H9 (cell line): ENCODE measurements at regions not wholly inside any gene's neighbourhood (a gene's known extent, or its start where the extent isn't known, plus 50 kb on each side); places are given as distances from the start of the nearest gene placed in this dataset.

Source experiments
- DNase-seq: peaks from one replicate; pipeline ENCODE4 v3.0.0-alpha.2; 2017
- H2AFZ ChIP-seq: one replicate; pipeline ENCODE4 v1.6.1; 2013; ENCODE audit warnings: mild to moderate bottlenecking, low read length, control low read depth, moderate library complexity
- H2AK5ac ChIP-seq: 2 replicates; pipeline ENCODE4 v1.6.1; 2013; ENCODE audit warnings: low read length, control low read depth, mixed read lengths; ENCODE audit not compliant: insufficient read length
- H2BK120ac ChIP-seq: one replicate; pipeline ENCODE4 v1.6.1; 2013; ENCODE audit warnings: low read depth, mild to moderate bottlenecking, low read length, control low read depth, inconsistent platforms; ENCODE audit not compliant: poor library complexity, severe bottlenecking
- H2BK12ac ChIP-seq: 2 replicates; pipeline ENCODE4 v1.6.1; 2013; ENCODE audit warnings: low read length, control low read depth, mixed read lengths, low read depth; ENCODE audit not compliant: insufficient read length
- H2BK15ac ChIP-seq: 2 replicates; pipeline ENCODE4 v1.6.1; 2013; ENCODE audit warnings: low read depth, low read length, control low read depth
- H2BK20ac ChIP-seq: one replicate; pipeline ENCODE4 v1.6.1; 2013; ENCODE audit warnings: low read depth, mild to moderate bottlenecking, low read length, control low read depth, inconsistent platforms; ENCODE audit not compliant: poor library complexity, severe bottlenecking
- H2BK5ac ChIP-seq: 2 replicates; pipeline ENCODE4 v1.6.1; 2013; ENCODE audit warnings: low read length, control low read depth, mixed read lengths; ENCODE audit not compliant: insufficient read length
- H3K14ac ChIP-seq: 2 replicates; pipeline ENCODE4 v1.6.1; 2013; ENCODE audit warnings: low read length, control low read depth; ENCODE audit not compliant: insufficient read depth
- H3K18ac ChIP-seq: 2 replicates; pipeline ENCODE4 v1.6.1; 2013; ENCODE audit warnings: low read depth, mild to moderate bottlenecking, mixed read lengths, low read length, control low read depth; ENCODE audit not compliant: insufficient read length
- H3K23ac ChIP-seq: 2 replicates; pipeline ENCODE4 v1.6.1; 2013; ENCODE audit warnings: low read length, control low read depth, mixed read lengths, low read depth; ENCODE audit not compliant: insufficient read length
- H3K23me2 ChIP-seq: 2 replicates; pipeline ENCODE4 v1.6.1; 2013; ENCODE audit warnings: low read depth, mild to moderate bottlenecking, mixed read lengths, low read length, control low read depth; ENCODE audit not compliant: insufficient read length, poor library complexity, severe bottlenecking
- H3K27ac ChIP-seq: 2 replicates; pipeline ENCODE4 v1.5.1; 2013; ENCODE audit warnings: low read length, control low read depth, mixed read lengths, low read depth; ENCODE audit not compliant: insufficient read length
- H3K27me3 ChIP-seq: 2 replicates; pipeline ENCODE4 v1.6.1; 2013; ENCODE audit warnings: low read length, control low read depth, inconsistent platforms; ENCODE audit not compliant: insufficient read depth
- H3K4ac ChIP-seq: 2 replicates; pipeline ENCODE4 v1.6.1; 2013; ENCODE audit warnings: low read depth, mild to moderate bottlenecking, control low read depth, inconsistent platforms, low read length, moderate library complexity
- H3K4me1 ChIP-seq: 2 replicates; pipeline ENCODE4 v1.6.1; 2013; ENCODE audit warnings: low read length, control low read depth, inconsistent platforms; ENCODE audit not compliant: insufficient read depth
- H3K4me2 ChIP-seq: 2 replicates; pipeline ENCODE4 v1.6.1; 2013; ENCODE audit warnings: low read length, control low read depth, mixed read lengths; ENCODE audit not compliant: insufficient read length, insufficient read depth
- H3K56ac ChIP-seq: 2 replicates; pipeline ENCODE4 v1.6.1; 2013; ENCODE audit warnings: low read depth, mild to moderate bottlenecking, mixed read lengths, low read length, control low read depth; ENCODE audit not compliant: insufficient read length
- H3K79me1 ChIP-seq: 2 replicates; pipeline ENCODE4 v1.6.1; 2013; ENCODE audit warnings: low read depth, mild to moderate bottlenecking, moderate library complexity, low read length, control low read depth, inconsistent platforms; ENCODE audit not compliant: insufficient read depth, poor library complexity, severe bottlenecking
- H3K79me2 ChIP-seq: 2 replicates; pipeline ENCODE4 v1.6.1; 2013; ENCODE audit warnings: low read length, control low read depth, inconsistent platforms; ENCODE audit not compliant: insufficient read depth
- H3K9ac ChIP-seq: 2 replicates; pipeline ENCODE4 v1.6.1; 2013; ENCODE audit warnings: low read length, control low read depth, mixed read lengths; ENCODE audit not compliant: insufficient read length; ENCODE audit errors: extremely low read depth
- H3K9me3 ChIP-seq: one replicate; pipeline ENCODE4 v1.6.1; 2013; ENCODE audit warnings: low read depth, low read length, inconsistent platforms; ENCODE audit not compliant: control insufficient read depth
- H3T11ph ChIP-seq: one replicate; pipeline ENCODE4 v1.6.1; 2013; ENCODE audit warnings: mild to moderate bottlenecking, low read length, control low read depth, inconsistent platforms
- H4K20me1 ChIP-seq: one replicate; pipeline ENCODE4 v1.6.1; 2013; ENCODE audit not compliant: control insufficient read depth, insufficient read length, insufficient read depth
- H4K5ac ChIP-seq: 2 replicates; pipeline ENCODE4 v1.6.1; 2013; ENCODE audit warnings: low read depth, mild to moderate bottlenecking, mixed read lengths, low read length, control low read depth; ENCODE audit not compliant: insufficient read length
- H4K8ac ChIP-seq: replicated peaks from 2 replicates; pipeline ENCODE4 v1.6.1; 2013; ENCODE audit warnings: low read length, control low read depth, mixed read lengths, low read depth; ENCODE audit not compliant: insufficient read length
- H4K91ac ChIP-seq: 2 replicates; pipeline ENCODE4 v1.6.1; 2013; ENCODE audit warnings: low read depth, mild to moderate bottlenecking, moderate library complexity, mixed read lengths, low read length, control low read depth; ENCODE audit not compliant: insufficient read length
- H3K27ac Mint-ChIP-seq, 3 experiments: 2 replicates in 2 of 3; 3 replicates in 1 of 3; pipeline ENCODE4 v1.8.0; 2020 to 2021; ENCODE audit warnings: mixed read lengths in 3 of 3, mild to moderate bottlenecking in 1 of 3, moderate library complexity in 1 of 3
- H3K27me3 Mint-ChIP-seq: 2 replicates; pipeline ENCODE4 v1.8.0; 2021; ENCODE audit warnings: low read depth, mild to moderate bottlenecking, moderate library complexity, mixed read lengths
- H3K36me3 Mint-ChIP-seq, 3 experiments: 2 replicates in 2 of 3; 3 replicates in 1 of 3; pipeline ENCODE4 v1.8.0; 2020 to 2021; ENCODE audit warnings: low read depth in 3 of 3, mixed read lengths in 3 of 3; ENCODE audit not compliant: insufficient read depth in 1 of 3
- H3K4me1 Mint-ChIP-seq, 2 experiments: 2 replicates each; pipeline ENCODE4 v1.8.0; 2020; ENCODE audit warnings: mixed read lengths in 2 of 2
- H3K4me3 Mint-ChIP-seq, 2 experiments: 2 replicates in 1 of 2; 3 replicates in 1 of 2; pipeline ENCODE4 v1.8.0; 2020 to 2021; ENCODE audit warnings: mild to moderate bottlenecking in 2 of 2, mixed read lengths in 2 of 2, moderate library complexity in 1 of 2
- H3K9me3 Mint-ChIP-seq, 2 experiments: 2 replicates in 1 of 2; 3 replicates in 1 of 2; pipeline ENCODE4 v1.8.0; 2020; ENCODE audit warnings: mild to moderate bottlenecking in 2 of 2, mixed read lengths in 2 of 2, moderate library complexity in 1 of 2
- CTCF ChIP-seq: fragments of 200-600 bp; sonication (generic); conservative IDR thresholded peaks from 3 replicates; pipeline ENCODE4 v1.8.0; 2021; ENCODE audit warnings: antibody characterized with exemption, mild to moderate bottlenecking
- WGBS: extraction: QIAGEN DNeasy Blood & Tissue Kit; methylation state at CpG from one replicate; pipeline ENCODE4 v1.1.7; 2013; ENCODE audit warnings: missing lambda C conversion rate, low lambda C conversion rate, mixed read lengths; ENCODE audit not compliant: insufficient read length; ENCODE audit errors: extremely low coverage; 5-methylcytosine and 5-hydroxymethylcytosine counted together

- Histone ChIP-seq H3K27me3 (no peaks in the 10 kb centered on the region), H2AFZ (no peak overlapping the region), H3K9ac (no peak overlapping the region), H3T11ph (no peak overlapping the region), H3K56ac (no peak overlapping the region), H4K20me1 (no peaks in the 10 kb centered on the region), H3K4me2 (peak overlapping the region; percentile 26), H4K8ac (no peak overlapping the region), H2AK5ac (no peak overlapping the region), H2BK120ac (no peak overlapping the region), H3K23me2 (no peaks in the 10 kb centered on the region), H4K5ac (no peak overlapping the region), H3K4ac (no peak overlapping the region), H3K4me1 (peaks cover 7% of the 10 kb centered on the region; the same call in 1 of the 2 replicates), H3K79me1 (no peaks in the 10 kb centered on the region), H3K9me3 (no peaks in the 10 kb centered on the region), H3K18ac (no peak overlapping the region), H4K91ac (no peak overlapping the region), H3K23ac (no peak overlapping the region), H2BK20ac (no peak overlapping the region), H3K14ac (no peak overlapping the region), H2BK5ac (no peak overlapping the region), H3K27ac (peak overlapping the region; percentile 4), H3K79me2 (no peaks in the 10 kb centered on the region), H2BK12ac (no peak overlapping the region), H2BK15ac (no peak overlapping the region)
- Mint-ChIP-seq H3K27ac (peak overlapping the region; percentile 71 to 97 (median 93)), H3K4me1 (peaks cover 28 to 41% of the 10 kb centered on the region in 2 experiments), H3K27me3 (no peaks in the 10 kb centered on the region; the same call in none of the 2 replicates), H3K36me3 (peaks cover 0 to 15% (median 0%) of the 10 kb centered on the region in 3 experiments; a peak in 3 of 7 replicates), H3K9me3 (peaks cover 3 to 4% of the 10 kb centered on the region in 2 experiments; a peak in 3 of 5 replicates), H3K4me3 (peak overlapping the region; percentile 29 to 33; a peak in 2 of 5 replicates)
- DNase-seq: peak; percentile 83
- WGBS: no CpG with 5 or more reads among the region's 17 CpGs
- TF ChIP-seq CTCF: no peak
Observed at GRCh38 chr6:156720691-156721685, 56.2 kb upstream of the ARID1B start.
